RPMI8226 (cell line): ENCODE measurements at regions not wholly inside any gene's neighbourhood (a gene's known extent, or its start where the extent isn't known, plus 50 kb on each side); places are given as distances from the start of the nearest gene placed in this dataset.
A peak's percentile ranks its signal among the peaks of the same experiment; 100 is the strongest.
"Not testable (repeated sequence)": the region's sequence is repeated elsewhere in the genome, so short reads cannot be mapped to it uniquely, and the experiment has no call there.

Source experiments
- DNase-seq: peaks from one replicate; pipeline ENCODE4 v3.0.0-alpha.2; 2015

DNA sequence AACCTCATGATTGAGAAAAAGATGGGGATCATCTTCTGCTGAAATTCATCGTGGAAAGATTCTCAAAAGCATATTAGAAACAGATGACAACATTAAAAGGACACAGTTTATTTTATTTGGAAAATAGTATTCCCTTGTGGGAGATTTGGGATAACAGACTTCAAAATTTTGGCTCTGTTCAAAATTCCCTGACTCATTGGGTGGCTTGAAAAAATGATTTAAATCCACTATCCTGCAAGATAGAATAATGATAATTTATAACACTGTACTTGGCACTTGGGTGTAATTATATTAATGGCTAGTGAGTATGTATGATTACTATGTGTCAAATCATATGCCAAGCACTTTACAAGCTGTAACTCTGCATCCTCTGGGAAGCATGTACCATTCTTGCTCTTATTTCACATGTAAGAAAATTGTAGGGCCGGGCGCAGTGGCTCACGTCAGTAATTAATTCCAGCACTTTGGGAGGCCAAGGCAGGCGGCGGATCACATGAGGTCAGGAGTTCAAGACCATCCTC lies 128.8 kb downstream of the LMNTD1 start:
- no peak for DNase-seq

DNA sequence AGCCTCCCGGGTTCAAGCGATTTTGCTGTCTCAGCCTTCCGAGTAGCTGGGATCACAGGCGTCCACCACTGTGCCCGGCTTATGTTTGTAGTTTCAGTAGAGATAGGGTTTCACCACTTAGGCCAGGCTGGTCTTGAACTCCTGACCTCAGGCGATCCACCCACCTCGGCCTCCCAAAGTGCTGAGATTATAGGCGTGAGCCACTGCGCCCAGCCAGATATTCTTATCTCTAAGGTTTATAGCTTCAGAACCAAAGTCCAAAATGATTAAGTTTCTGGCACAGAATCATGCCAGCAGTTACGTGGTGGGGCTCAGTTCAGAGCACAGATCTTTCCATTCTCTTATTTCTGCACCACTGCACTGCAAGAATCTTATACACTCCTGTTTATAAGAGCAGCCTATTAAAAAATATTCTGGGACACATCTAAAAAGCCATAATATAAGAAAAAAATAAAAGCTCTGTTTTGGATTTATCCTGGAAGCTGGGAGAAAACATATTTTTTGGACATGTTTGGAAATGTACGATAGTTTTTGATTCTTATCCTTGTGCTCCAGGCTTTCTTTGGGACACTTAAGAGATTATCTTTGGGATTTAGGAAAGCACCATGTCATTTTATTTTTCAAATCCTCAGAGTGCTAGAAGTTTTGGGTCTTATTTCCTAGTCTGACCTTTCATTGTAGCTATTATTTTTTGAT lies 129.6 kb downstream of the LMNTD1 start:
- no peak for DNase-seq

DNA sequence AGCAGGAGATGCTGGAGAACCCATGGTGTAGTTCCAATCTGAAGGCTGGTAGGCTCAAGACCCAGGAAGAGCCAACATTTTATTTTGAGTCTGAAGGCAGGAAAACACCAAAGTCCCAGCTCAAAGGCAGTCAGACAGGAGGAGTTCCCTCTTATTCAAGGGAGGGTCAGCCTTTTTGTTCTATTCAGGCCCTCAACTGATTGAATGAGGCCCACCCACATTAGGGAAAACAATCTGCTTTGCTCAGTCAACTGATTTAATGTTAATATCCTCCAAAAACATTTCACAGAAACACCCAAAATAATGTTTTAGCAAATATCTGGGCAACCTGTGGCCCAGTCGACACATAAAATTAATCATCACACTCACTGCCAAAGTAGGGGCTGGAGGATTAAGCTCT lies 130.8 kb downstream of the LMNTD1 start:
- no peak for DNase-seq

DNA sequence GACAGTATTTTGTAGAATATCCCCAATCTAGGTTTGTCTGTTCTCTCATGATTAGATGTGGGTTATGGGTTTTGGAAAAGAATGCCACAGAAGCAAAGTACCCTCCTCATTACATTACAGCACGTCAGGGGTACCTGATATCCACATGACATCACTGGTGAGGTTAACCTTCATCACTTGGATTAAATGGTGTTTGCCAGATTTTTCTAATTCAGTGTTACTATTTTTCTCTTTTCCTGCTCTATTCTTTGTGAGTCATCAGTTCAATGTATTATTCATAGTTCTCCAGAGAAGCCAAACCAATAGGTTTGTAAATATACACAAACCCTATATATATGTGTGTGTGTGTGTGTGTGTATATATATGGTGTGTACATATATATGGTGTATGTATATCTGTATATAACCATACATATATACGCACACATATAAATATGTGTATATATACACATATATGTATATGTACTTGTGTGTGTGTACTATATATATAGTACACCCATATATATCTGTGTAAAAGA lies 131.4 kb downstream of the LMNTD1 start:
- DNase-seq: no peak

DNA sequence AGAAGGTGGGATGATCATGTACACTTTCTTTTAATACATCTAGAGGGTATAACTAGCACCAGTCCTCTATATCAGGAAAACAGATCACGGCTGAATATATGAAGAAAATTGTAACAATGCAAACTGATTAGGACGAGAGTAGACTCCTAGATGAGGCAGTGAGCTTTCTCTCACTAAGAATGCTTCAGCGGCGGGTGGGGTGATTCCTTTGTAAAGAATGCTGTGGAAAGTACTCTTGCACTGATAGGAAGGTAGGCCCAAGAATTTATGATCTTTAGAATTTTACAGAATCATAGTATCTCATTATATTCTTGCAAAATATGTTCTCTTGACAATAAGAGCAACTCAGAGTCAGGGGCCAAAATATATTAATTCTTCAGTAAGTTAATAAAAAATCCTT lies 133.0 kb downstream of the LMNTD1 start:
- DNase-seq: no peak

DNA sequence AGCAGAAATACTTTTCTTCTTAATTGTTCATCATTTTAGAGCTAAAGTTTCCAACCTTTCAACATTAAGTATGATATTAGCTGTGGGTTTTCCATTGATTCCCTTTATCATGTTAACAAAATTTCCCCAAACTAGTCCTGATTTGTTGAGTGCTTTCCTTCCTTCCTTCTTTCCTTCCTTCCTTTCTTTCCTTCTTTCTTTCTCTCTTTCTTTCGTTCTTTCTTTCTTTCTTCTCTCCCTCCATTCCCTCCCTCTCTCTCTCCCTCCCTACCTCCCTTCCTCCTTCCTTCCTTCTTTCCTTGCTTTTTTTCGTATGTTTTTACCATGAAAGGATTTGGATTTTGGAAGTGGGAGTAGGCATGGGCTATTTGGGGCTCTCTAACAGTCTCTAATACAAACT lies 133.5 kb downstream of the LMNTD1 start:
- no peak for DNase-seq

DNA sequence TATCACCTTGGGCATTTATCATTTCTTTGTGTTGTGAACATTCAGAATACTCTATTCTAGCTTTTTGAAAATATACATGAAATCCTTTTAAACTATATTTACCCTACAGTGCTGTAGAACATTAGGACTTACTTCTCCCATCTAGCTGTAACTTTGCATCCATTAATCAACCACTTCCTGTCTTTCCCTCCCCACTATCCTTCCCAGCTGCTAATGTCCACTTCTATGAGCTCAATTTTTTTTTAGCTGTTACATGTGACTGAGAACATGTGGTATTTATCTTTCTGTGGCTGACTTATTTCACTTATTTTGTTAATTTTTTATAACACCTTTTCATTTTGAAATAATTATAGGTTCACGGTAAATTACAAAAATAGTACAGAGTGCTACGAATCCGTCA lies 136.0 kb downstream of the LMNTD1 start:
- no peak for DNase-seq

DNA sequence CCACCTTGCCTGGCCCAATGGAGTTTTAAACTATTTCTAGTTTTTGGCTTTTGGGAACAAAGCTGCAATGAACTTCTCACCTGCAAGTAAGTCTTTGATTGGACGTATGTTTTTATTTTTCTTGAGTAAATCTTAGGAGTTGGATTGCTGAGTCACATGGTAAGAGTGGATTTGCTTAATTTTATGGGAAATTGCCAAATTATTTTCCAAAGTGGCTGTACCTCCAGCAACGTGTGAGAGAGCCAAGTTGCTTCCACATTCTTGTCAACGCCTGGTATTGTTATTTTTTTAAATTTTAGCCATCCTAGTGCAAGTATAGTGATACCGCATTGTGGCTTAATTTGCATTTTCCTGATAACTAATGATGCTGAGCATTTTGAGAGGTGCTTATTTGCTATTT lies 136.6 kb downstream of the LMNTD1 start:
- no peak for DNase-seq

DNA sequence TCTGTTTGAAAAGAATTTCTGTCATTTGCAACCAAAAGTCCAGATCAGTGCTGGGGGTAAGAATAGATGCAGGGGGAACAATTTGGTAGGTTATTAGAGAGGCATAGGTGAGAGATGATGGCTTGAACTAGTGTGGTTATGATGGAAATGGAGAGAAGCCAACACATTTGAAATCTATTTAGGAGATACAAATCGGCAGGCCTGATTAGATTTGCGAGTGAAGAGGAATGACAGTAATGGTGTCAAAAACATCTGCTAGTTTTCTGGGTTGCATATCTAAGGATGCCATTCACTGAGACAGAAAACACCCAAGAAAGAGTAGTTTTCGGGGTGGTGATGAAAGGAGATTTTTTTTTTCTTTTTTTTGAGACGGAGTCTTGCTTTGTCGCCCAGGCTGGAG lies 138.1 kb downstream of the LMNTD1 start:
- DNase-seq: no peak

DNA sequence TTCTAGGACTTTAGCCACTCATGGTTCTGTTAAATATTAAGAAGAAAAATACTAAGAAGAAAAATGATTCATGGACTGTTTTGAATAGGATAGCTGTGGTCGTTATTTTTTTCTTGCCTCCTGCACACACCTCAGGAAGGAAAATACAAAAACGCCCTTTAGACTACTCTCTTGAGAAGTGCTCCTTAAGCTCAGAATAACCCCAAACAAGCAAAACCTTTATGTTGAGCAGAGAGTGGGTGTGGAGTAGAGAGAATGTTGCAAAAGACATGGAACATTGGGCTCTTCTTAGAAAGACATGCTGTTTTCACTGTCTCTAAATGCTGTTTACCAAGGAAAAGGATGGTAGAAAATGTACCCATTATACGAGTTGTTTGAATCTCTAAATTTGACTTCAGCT lies 140.3 kb downstream of the LMNTD1 start:
- DNase-seq: no peak

DNA sequence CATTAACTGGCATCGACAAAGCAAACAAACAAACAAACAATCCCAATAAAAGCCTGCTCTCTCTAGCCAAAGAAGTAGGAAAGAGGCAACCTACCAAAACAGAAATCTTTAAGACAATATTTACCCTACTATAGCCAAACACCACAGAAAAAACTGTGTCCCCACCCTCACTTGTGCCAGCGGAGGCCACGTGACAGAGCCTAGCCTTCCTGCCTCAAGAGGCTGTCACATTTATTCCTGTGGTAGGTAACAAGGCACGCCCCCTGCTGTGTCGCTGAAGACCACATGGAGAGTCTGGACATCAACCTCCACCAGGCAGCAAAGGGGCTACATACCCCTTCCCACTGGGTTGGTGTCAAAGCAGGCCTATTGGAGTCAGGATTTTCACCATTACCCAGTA lies 148.1 kb downstream of the LMNTD1 start:
- DNase-seq: peak; percentile 14

DNA sequence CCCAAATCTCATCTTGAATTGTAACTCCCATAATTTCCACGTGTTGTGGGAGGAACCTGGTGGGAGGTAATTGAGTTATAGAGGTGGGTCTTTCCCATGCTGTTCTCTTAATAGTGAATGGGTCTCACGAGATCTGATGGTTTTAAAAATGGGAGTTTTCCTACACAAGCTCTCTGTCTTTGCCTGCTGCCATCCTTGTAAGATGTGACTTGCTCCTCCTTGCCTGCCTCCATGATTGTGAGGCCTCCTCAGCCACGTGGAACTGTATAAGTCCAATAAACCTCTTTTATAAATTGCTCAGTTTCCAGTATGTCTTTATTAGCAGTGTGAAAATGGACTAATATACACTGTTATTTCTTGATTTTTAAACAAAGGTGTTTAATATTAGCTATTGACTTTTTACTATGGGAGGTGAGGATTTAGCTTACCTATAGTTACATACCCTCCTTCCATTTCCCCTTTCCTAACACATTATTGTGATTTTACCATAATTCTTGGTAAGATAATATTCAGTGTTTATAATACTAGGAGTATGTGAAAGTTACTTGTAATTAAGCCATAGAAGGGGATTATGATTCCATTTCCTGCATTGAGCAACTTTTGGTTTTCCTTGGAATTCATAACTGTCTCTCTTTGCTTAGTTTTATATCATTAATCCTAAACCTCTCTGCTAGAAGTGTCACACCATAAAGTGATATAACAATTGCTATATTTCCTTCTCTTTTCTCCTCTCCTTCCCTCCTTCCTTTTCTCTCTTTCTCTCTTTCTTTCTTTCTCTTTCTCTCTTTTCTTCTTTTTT lies 151.0 kb upstream of the KRAS start:
- no peak for DNase-seq

DNA sequence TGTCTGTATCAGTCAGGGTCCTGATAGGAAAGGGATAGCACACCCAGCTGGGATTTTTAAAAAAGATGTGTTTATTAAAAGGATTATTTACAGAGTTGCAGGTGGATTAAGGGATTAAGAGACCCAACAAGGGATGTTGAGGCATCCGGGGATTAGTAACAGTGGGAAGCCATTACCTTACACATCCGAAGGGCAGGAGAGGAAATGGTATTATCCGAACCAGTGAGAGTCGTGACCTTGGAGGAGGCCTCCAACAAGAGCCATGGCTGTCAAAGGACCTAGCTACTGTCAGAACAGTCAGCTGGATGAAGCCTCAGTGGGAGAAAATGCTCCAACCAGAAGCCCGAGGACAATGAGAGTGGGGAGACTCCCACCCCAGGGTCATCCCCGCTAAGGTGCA lies 146.3 kb upstream of the KRAS start:
- DNase-seq: no peak

DNA sequence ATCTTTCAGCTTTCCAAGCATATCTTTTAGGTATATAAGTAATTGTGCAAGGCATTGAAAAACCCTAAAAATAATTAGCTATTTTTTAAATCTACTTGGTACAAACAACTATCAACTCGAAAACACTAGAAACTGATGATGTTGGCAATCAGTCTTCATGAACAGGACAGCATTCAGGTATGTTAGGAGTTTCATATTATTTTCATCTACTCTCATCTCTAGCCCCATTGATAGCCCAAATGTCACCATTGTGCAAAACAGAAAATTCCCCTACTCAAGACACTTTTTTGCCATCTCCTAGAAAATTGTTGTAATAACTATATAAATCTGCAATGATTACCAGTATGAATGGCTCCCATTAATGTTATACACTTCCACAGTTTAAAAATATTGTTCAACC lies 144.5 kb upstream of the KRAS start:
- DNase-seq: no peak

DNA sequence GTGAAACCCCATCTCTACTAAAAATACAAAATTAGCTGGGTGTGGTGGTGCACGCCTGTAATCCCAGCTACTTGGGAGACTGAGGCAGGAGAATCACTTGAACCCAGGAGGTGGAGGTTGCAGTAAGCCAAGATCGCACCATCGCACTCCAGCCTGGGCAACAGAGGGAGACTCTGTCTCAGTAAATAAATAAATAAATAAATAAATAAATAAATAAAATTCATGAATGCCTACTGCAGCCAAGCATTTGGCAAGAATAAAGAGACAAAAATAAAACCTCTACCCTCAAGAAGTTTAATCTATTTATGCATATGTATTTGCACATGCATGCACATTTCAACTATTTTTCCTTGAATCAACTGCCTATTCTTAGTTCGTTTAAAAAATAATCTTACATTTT lies 144.0 kb upstream of the KRAS start:
- DNase-seq: not testable (repeated sequence)

DNA sequence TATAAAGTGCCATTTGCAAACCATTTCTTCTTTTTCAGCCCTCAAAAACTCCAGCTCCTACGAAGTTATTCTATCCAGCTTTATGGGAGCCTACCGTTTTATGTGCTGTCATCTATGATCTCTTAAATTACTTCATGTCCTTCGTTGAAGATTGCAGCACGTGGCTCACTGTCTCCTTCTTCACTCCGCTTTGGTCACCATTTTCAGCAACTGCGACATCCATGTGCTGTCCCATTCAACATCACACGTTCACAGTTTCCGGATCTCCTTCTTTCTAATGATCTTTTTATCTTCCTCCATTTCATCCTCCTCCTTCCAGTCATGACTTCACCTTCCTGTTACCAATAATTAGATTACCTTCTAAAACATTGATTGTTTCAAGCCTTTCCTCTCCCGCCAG lies 143.3 kb upstream of the KRAS start:
- DNase-seq: no peak

DNA sequence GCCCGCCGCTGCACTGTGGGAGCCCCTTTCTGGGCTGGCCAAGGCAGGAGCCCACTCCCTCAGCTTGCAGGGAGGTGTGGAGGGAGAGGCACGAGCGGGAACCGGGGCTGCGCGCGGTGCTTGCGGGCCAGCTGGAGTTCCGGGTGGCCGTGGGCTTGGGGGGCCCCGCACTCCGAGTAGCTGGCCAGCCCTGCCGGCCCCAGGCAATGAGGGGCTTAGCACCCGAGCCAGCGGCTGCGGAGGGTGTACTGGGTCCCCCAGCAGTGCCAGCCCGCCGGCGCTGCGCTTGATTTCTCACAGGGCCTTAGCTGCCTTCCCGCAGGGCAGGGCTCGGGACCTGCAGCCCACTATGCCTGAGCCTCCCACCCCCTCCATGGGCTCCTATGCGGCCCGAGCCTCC lies 140.6 kb upstream of the KRAS start:
- not testable (repeated sequence) for DNase-seq

DNA sequence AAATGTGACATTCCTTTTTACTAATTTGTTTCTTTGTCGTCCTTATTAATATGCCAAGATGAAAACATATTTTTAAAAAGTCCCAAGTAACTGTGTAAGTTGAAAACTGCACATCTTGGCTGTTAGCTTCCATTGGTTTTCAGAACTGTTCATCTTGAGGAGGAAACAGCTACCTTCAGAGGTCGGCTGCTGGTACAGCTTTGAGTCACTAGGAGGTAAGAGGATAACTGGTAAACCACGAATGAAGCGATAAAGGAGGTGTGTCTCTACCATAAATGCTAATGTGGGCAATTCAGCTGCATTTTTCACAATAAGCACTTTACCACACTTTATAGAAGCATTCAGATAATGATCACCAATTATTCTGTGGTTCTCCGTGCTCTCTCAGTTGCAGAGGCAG lies 137.5 kb upstream of the KRAS start:
- no peak for DNase-seq

DNA sequence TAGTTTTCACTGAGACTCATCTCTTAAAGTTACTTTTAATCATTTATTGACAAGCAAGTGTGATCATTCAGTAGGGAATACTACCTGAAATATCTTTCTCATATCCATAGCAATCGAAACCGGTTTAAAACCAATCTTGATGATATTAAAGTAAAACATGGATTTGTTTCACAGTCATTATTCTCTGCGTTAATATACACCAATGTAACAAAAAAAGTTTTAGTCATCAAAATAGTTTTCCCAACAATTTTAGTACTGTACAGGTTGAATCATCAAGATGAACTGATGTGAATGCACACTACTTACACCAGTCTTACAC lies 137.0 kb upstream of the KRAS start:
- DNase-seq: no peak

DNA sequence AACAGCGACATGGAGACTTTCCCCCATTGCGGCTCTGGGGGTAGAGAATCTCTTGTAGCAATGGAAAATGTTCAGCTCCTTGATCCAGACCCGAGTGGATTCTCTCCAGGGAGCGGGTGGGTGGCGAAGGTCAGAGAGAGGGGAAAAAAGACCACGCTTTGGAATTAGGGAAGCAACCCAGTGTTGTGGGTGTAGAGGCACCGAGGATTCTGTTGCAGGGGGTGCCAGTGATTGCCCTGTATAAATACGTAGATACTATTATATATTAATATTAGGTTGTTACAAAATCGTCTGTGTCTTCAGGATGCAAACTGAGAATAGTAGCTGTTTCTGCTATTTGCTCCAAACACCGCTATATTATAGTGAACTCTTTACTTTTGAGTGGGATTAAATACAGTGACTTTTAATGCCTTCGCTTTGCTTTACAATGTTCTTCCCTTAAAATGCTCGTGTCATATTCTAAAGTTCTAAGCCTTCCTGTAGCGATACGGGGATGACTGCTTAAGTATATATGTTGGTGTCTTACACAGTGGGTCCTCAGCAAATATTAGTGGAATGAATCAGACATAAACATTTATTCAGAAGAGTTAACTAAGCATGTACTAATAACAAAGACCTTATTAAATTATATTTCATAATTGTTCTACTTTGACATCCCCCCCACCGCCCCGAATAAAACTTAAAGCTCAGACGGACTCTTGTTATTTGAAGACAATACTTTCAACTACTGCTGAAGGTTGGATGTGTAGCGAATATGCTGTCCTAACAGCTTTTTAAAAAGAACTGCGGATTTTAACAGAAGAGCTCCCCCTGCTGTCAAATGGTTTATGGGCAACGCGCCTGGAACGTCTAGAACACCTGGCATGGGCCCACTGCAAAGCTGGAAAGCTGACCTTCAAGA lies 136.4 kb upstream of the KRAS start:
- peak; percentile 92 for DNase-seq

DNA sequence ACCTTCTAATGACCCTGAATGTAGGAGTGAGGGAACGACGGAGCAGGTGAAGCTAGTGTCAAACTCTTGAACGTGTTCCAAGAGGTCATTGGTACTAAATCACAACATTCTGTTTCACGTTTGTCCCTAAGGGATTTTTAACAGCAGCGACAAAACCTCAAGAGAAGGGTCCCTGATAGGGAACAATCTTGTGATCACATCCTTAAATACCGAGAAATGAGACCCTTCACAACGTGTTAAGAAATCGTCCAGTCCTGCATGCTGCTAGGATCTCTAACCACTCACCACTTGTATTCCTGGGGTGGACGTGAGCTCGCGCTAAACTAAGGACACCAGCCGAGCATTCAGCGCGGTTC lies 134.1 kb upstream of the KRAS start:
- DNase-seq: no peak

DNA sequence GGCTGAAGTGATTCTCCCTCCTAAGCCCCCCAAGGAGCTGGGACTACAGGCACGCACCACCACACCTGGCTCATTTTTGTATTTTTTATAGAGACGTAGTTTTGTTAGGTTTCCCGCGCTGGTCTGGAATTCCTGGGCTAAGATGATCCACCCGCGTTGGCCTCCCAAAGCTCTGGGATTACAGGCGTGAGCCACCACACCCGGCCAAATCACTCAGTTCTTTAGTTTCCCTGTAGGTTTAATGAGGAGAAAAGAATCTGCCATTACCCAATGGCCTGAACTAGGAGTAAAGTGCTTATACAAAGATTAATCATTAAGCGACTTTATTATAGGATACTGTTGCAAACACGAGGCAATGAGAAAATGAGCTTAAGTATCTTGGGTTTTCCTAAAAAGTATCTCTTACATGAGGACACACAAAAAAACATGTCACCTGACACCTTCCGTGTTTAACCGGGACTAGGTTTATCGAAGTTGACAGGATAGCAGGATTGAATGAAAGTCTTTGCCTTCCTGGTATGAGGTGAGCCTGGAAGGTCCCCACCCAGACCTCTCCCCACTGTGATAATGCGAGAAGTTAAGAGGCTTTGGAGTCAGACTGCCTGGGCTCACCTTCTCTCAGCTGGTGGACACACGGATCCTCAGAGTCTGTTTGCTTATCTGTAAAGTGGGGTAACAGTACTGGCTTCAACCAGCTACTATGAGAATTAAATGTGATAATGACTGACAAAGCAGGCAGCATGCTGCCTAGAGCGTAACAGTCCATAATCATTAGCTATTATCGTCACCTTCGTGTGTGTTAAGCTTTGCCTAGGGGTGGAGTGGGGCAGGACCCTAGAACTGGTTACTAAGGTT lies 133.5 kb upstream of the KRAS start:
- no peak for DNase-seq
